ENCODE measurements at regions not wholly inside any gene's neighbourhood (a gene's known extent, or its start where the extent isn't known, plus 50 kb on each side); places are given as distances from the start of the nearest gene placed in this dataset.

DNA sequence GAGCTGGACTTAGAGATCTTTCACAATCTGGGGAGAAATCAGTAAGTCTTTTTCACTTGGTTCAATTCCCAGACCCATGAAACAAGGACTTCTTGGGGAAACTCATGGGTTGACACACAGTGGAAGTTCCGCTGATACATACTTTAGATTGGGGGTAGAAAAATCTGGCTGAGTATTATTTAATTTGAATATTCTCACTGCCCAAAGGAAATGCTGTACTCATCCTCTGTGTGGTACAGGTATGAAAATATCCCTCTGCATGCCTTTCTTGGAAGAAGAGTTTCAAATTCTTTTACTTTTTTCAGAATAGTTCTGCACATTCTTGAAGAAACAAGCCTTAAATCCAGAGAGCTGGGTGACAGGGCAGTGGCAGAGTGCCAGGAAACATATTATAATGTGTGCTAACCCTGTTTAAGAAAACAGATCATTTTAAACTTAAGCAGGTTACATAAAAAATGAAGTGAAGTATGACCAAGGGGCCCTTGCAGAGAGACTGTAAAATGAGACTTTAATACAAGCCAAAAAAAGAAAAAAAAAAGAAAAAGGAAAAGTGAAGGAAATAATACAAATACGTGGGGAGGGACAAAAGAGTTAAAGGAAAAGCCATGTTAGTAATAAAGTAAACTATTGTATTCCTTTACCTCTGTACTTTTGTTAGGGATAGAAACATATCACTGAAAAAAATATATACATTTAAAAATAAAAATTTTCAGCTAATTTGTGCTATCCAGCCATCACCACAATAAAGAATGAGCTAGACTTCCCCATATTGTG, 173.4 kb upstream of the NR3C1 start:
- H3K9me3 ChIP-seq, result no peaks in the 10 kb centered on the region
- no peak overlapping the region for H3K4me3 ChIP-seq
- TF ChIP-seq, protein P1, sequence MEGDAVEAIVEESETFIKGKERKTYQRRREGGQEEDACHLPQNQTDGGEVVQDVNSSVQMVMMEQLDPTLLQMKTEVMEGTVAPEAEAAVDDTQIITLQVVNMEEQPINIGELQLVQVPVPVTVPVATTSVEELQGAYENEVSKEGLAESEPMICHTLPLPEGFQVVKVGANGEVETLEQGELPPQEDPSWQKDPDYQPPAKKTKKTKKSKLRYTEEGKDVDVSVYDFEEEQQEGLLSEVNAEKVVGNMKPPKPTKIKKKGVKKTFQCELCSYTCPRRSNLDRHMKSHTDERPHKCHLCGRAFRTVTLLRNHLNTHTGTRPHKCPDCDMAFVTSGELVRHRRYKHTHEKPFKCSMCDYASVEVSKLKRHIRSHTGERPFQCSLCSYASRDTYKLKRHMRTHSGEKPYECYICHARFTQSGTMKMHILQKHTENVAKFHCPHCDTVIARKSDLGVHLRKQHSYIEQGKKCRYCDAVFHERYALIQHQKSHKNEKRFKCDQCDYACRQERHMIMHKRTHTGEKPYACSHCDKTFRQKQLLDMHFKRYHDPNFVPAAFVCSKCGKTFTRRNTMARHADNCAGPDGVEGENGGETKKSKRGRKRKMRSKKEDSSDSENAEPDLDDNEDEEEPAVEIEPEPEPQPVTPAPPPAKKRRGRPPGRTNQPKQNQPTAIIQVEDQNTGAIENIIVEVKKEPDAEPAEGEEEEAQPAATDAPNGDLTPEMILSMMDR (IDR thresholded peaks at IDR 0.05), result no peak
- intact Hi-C loops (cut with DNase I), result no loop called here
- H3K36me3 ChIP-seq, result no peaks in the 10 kb centered on the region
- no peak overlapping the region for H3K27ac ChIP-seq
- H3K4me1 ChIP-seq, result peaks cover 0 to 6% of the 10 kb centered on the region in 2 donors
- no peaks in the 10 kb centered on the region for H3K27me3 ChIP-seq
- no peak for DNase-seq (ENCODE audit: low spot score in 2 of 2)

DNA sequence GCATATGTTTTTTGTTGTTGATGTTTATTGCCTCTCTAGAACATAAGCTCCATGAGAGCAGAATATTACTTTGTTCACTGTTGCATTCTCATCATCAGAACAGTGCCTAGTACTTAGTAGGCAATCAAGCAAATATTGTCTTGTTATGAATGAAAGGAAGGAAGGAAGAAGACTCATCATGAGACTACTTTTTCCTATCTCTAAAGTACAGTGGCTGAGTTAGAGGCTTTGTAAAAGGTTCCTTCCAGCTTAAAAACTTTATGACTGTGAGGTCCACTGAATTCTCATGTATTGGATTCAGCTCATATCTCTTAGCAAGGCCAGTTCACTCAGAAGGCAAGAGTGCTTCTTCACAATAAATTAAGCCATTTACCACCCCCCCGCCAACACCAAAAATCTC, 171.8 kb upstream of the NR3C1 start:
- H3K4me1 ChIP-seq, result peaks cover 0 to 6% of the 10 kb centered on the region in 2 donors

DNA sequence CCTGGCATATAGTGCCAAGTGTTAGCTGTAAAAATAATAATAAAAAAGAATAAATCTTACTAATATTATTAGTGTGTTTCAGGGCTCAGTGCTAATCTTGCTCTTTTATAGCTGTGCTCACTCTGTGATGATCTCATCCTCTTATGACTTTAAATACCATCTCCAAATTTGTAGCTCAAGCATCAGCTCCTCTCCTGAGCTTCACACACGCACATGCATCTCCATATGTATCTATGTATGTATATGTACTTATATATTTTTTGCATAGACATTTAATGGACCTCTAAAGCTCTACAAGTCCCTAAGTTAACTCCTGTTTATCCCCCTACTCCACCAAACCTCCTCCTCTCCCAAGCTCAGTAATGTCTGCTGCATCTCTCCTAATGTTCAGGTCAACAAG, 170.8 kb upstream of the NR3C1 start:
- intact Hi-C loops (cut with DNase I), result loop anchor here (5.0 kb wide), 1 partner anchor 72 kb away; no protein-coding TSS in a partner anchor
- Histone ChIP-seq H3K4me3 (no peak overlapping the region), H3K9me3 (no peaks in the 10 kb centered on the region), H3K36me3 (no peaks in the 10 kb centered on the region), H3K27me3 (no peaks in the 10 kb centered on the region), H3K27ac (no peak overlapping the region), H3K4me1 (peaks cover 0 to 6% of the 10 kb centered on the region in 2 donors)
- TF ChIP-seq, protein P1 (IDR thresholded peaks at IDR 0.05), result no peak
- no peak for DNase-seq (ENCODE audit: low spot score in 2 of 2)

More for the DNA sequence above, 171.8 kb upstream of the NR3C1 start:
- intact Hi-C loops (cut with DNase I), result no loop called here
- no peaks in the 10 kb centered on the region for H3K27me3 ChIP-seq
- H3K36me3 ChIP-seq, result no peaks in the 10 kb centered on the region
- no peak overlapping the region for H3K27ac ChIP-seq
- H3K4me3 ChIP-seq, result no peak overlapping the region
- H3K9me3 ChIP-seq, result no peaks in the 10 kb centered on the region
- TF ChIP-seq, protein P1 (IDR thresholded peaks at IDR 0.05), result no peak
- no peak for DNase-seq (ENCODE audit: low spot score in 2 of 2)

DNA sequence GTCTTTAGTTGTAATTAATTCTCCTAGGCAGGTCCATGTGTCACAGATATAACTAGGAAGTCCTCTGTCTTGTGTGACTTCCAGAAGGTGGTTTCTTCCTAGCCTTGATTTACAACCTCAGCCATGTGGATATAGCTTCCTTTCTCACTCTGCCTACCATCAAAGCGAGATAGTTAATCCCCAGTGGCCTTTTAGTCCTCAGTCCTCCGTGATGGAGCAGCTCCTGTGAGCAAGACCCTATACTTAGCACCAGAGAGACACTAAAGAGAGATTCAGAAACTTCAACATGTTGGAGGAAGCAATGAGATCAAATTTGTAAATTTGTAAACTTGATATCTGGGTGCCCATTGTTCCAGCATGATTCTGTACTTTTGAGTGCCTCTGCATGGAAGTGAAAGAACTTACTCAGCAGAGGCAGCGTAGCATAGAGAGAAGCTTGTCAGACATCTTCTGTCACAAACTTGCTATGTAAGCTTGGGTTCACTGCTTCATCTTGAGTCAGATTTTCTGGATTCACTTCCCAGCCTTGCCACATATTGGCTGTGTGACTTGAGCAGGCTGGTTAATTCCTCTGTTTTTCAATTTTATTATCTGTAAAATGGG, 170.2 kb upstream of the NR3C1 start:
- no peak overlapping the region for H3K4me3 ChIP-seq
- H3K36me3 ChIP-seq, result no peaks in the 10 kb centered on the region
- H3K9me3 ChIP-seq, result no peaks in the 10 kb centered on the region
- no peaks in the 10 kb centered on the region for H3K27me3 ChIP-seq
- H3K27ac ChIP-seq, result no peak overlapping the region
- DNase-seq (ENCODE audit: low spot score in 2 of 2), result no peak
- TF ChIP-seq, protein P1 (IDR thresholded peaks at IDR 0.05), result no peak
- intact Hi-C loops (cut with DNase I), result loop anchor here (5.0 kb wide), 1 partner anchor 71 kb away; no protein-coding TSS in a partner anchor
- peaks cover 0 to 6% of the 10 kb centered on the region in 2 donors for H3K4me1 ChIP-seq

DNA sequence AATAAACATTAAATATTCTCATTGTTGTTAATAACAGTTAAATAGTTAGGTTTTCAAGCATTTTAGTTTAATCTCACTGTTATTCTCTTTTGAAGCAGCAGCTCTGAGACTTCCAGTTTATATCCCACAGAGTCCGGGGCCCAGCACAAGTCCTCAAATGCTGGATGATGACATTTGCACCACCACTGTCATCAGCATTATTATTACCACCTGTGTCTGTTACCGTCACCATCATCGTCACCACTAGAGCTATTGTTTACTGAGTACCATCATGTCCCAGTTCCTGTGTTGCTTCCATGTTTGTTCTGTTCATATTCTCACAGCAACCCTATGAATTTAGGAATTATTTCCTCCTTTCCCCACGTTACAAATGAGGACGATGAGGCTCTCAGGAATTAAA, 169.2 kb upstream of the NR3C1 start:
- H3K9me3 ChIP-seq, result no peaks in the 10 kb centered on the region
- TF ChIP-seq, protein P1 (IDR thresholded peaks at IDR 0.05), result no peak
- intact Hi-C loops (cut with DNase I), result loop anchor here (5.0 kb wide), 1 partner anchor 70 kb away; no protein-coding TSS in a partner anchor
- H3K4me1 ChIP-seq, result peaks cover 0 to 6% of the 10 kb centered on the region in 2 donors
- no peaks in the 10 kb centered on the region for H3K36me3 ChIP-seq
- H3K4me3 ChIP-seq, result no peak overlapping the region
- DNase-seq (ENCODE audit: low spot score in 2 of 2), result no peak
- H3K27me3 ChIP-seq, result no peaks in the 10 kb centered on the region
- no peak overlapping the region for H3K27ac ChIP-seq

Data from ascending aorta (tissue), 2 donors.